ENCODE measurements at regions not wholly inside any gene's neighbourhood (a gene's known extent, or its start where the extent isn't known, plus 50 kb on each side); places are given as distances from the start of the nearest gene placed in this dataset.

DNA sequence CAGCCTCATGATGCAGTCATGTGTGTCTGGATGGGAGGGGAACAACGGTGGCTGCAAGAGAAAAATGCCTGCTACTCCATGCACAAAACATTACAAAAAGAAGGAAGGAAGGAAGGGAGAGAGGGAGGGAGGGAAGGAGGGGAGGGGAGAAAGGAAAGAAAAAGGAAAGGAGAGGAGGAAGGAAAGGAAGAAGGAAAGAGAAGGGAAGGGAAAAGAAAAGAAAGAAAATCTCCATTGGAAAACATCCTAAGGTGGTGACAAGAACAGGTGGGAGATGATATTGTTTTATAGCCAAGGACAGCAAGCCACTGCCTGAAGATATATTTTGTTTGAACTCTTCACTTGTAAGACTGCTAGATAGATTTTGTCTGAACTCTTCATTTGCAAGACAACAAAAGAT, 171.8 kb upstream of the EGLN3 start:
- TF ChIP-seq MXD4 (CRISPR knock-in tag; IDR thresholded peaks at IDR 0.05; ENCODE audit: borderline replicate concordance): no peak
- no peak for TF ChIP-seq GABPB1 (CRISPR knock-in tag; IDR thresholded peaks at IDR 0.05)
- TF ChIP-seq, protein P1, sequence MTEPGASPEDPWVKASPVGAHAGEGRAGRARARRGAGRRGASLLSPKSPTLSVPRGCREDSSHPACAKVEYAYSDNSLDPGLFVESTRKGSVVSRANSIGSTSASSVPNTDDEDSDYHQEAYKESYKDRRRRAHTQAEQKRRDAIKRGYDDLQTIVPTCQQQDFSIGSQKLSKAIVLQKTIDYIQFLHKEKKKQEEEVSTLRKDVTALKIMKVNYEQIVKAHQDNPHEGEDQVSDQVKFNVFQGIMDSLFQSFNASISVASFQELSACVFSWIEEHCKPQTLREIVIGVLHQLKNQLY (CRISPR knock-in tag; IDR thresholded peaks at IDR 0.05): no peak
- TF ChIP-seq, protein P2, sequence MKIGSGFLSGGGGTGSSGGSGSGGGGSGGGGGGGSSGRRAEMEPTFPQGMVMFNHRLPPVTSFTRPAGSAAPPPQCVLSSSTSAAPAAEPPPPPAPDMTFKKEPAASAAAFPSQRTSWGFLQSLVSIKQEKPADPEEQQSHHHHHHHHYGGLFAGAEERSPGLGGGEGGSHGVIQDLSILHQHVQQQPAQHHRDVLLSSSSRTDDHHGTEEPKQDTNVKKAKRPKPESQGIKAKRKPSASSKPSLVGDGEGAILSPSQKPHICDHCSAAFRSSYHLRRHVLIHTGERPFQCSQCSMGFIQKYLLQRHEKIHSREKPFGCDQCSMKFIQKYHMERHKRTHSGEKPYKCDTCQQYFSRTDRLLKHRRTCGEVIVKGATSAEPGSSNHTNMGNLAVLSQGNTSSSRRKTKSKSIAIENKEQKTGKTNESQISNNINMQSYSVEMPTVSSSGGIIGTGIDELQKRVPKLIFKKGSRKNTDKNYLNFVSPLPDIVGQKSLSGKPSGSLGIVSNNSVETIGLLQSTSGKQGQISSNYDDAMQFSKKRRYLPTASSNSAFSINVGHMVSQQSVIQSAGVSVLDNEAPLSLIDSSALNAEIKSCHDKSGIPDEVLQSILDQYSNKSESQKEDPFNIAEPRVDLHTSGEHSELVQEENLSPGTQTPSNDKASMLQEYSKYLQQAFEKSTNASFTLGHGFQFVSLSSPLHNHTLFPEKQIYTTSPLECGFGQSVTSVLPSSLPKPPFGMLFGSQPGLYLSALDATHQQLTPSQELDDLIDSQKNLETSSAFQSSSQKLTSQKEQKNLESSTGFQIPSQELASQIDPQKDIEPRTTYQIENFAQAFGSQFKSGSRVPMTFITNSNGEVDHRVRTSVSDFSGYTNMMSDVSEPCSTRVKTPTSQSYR (CRISPR knock-in tag; IDR thresholded peaks at IDR 0.05): no peak
- TF ChIP-seq ETV6 (CRISPR knock-in tag; IDR thresholded peaks at IDR 0.05): no peak
- TF ChIP-seq RORB (CRISPR knock-in tag; IDR thresholded peaks at IDR 0.05): no peak
- TF ChIP-seq, protein P3, sequence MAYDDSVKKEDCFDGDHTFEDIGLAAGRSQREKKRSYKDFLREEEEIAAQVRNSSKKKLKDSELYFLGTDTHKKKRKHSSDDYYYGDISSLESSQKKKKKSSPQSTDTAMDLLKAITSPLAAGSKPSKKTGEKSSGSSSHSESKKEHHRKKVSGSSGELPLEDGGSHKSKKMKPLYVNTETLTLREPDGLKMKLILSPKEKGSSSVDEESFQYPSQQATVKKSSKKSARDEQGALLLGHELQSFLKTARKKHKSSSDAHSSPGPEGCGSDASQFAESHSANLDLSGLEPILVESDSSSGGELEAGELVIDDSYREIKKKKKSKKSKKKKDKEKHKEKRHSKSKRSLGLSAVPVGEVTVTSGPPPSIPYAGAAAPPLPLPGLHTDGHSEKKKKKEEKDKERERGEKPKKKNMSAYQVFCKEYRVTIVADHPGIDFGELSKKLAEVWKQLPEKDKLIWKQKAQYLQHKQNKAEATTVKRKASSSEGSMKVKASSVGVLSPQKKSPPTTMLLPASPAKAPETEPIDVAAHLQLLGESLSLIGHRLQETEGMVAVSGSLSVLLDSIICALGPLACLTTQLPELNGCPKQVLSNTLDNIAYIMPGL (CRISPR knock-in tag; IDR thresholded peaks at IDR 0.05): no peak
- TF ChIP-seq SP1 (CRISPR knock-in tag; conservative IDR thresholded peaks at IDR 0.05): no peak
- TF ChIP-seq, protein P4, sequence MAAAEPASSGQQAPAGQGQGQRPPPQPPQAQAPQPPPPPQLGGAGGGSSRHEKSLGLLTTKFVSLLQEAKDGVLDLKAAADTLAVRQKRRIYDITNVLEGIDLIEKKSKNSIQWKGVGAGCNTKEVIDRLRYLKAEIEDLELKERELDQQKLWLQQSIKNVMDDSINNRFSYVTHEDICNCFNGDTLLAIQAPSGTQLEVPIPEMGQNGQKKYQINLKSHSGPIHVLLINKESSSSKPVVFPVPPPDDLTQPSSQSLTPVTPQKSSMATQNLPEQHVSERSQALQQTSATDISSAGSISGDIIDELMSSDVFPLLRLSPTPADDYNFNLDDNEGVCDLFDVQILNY (CRISPR knock-in tag; IDR thresholded peaks at IDR 0.05): no peak
- TF ChIP-seq, protein P5, sequence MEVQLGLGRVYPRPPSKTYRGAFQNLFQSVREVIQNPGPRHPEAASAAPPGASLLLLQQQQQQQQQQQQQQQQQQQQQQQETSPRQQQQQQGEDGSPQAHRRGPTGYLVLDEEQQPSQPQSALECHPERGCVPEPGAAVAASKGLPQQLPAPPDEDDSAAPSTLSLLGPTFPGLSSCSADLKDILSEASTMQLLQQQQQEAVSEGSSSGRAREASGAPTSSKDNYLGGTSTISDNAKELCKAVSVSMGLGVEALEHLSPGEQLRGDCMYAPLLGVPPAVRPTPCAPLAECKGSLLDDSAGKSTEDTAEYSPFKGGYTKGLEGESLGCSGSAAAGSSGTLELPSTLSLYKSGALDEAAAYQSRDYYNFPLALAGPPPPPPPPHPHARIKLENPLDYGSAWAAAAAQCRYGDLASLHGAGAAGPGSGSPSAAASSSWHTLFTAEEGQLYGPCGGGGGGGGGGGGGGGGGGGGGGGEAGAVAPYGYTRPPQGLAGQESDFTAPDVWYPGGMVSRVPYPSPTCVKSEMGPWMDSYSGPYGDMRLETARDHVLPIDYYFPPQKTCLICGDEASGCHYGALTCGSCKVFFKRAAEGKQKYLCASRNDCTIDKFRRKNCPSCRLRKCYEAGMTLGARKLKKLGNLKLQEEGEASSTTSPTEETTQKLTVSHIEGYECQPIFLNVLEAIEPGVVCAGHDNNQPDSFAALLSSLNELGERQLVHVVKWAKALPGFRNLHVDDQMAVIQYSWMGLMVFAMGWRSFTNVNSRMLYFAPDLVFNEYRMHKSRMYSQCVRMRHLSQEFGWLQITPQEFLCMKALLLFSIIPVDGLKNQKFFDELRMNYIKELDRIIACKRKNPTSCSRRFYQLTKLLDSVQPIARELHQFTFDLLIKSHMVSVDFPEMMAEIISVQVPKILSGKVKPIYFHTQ (CRISPR knock-in tag; IDR thresholded peaks at IDR 0.05): no peak
- TF ChIP-seq, protein P6, sequence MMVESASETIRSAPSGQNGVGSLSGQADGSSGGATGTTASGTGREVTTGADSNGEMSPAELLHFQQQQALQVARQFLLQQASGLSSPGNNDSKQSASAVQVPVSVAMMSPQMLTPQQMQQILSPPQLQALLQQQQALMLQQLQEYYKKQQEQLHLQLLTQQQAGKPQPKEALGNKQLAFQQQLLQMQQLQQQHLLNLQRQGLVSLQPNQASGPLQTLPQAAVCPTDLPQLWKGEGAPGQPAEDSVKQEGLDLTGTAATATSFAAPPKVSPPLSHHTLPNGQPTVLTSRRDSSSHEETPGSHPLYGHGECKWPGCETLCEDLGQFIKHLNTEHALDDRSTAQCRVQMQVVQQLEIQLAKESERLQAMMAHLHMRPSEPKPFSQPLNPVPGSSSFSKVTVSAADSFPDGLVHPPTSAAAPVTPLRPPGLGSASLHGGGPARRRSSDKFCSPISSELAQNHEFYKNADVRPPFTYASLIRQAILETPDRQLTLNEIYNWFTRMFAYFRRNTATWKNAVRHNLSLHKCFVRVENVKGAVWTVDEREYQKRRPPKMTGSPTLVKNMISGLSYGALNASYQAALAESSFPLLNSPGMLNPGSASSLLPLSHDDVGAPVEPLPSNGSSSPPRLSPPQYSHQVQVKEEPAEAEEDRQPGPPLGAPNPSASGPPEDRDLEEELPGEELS (CRISPR knock-in tag; IDR thresholded peaks at IDR 0.05): no peak
- TF ChIP-seq, protein P7, sequence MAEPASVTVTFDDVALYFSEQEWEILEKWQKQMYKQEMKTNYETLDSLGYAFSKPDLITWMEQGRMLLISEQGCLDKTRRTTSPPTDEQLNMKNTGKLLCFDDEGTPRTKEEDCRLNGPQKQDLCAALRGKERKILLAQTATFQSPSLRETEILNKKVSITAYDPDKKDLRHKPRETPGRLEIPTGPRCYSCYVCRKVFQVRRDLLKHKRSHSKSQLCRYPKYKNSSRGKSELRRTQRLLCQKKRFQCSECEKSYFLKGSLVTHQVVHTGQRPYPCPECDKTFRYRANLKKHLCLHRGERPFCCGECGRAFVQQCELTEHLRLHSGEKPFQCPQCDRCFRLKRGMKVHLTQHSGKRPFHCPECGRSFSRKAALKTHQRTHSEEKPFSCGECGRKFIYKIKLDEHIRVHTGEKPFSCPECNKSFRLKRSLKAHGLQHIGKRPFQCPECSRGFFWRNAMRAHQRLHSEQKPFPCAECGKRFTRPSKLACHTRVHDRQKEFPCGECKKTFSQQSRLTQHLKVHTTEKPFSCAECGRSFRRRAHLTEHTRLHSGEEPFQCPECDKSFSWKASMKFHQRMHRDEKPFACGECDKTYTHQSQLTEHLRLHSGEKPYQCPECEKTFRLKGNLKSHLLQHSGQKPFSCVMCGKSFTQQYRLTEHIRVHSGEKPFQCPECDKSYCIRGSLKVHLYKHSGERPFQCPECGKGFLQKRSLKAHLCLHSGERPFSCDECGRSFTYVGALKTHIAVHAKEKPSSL (CRISPR knock-in tag; conservative IDR thresholded peaks at IDR 0.05): no peak
- TF ChIP-seq, protein P8, sequence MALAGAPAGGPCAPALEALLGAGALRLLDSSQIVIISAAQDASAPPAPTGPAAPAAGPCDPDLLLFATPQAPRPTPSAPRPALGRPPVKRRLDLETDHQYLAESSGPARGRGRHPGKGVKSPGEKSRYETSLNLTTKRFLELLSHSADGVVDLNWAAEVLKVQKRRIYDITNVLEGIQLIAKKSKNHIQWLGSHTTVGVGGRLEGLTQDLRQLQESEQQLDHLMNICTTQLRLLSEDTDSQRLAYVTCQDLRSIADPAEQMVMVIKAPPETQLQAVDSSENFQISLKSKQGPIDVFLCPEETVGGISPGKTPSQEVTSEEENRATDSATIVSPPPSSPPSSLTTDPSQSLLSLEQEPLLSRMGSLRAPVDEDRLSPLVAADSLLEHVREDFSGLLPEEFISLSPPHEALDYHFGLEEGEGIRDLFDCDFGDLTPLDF (CRISPR knock-in tag; IDR thresholded peaks at IDR 0.05): no peak
- TF ChIP-seq ZNF121 (CRISPR knock-in tag; IDR thresholded peaks at IDR 0.05): no peak
- no peak for TF ChIP-seq HMGA2 (CRISPR knock-in tag; IDR thresholded peaks at IDR 0.05)
- no peak for TF ChIP-seq ESRRA (CRISPR knock-in tag; IDR thresholded peaks at IDR 0.05; ENCODE audit: borderline replicate concordance)
- TF ChIP-seq ZNF317 (CRISPR knock-in tag; IDR thresholded peaks at IDR 0.05; ENCODE audit: borderline replicate concordance, low read depth): no peak
- no peak for TF ChIP-seq ZNF219 (CRISPR knock-in tag; IDR thresholded peaks at IDR 0.05; ENCODE audit: borderline replicate concordance)
- no peak for TF ChIP-seq KAT7 (CRISPR knock-in tag; IDR thresholded peaks at IDR 0.05; ENCODE audit: borderline replicate concordance)
- TF ChIP-seq, protein P9, sequence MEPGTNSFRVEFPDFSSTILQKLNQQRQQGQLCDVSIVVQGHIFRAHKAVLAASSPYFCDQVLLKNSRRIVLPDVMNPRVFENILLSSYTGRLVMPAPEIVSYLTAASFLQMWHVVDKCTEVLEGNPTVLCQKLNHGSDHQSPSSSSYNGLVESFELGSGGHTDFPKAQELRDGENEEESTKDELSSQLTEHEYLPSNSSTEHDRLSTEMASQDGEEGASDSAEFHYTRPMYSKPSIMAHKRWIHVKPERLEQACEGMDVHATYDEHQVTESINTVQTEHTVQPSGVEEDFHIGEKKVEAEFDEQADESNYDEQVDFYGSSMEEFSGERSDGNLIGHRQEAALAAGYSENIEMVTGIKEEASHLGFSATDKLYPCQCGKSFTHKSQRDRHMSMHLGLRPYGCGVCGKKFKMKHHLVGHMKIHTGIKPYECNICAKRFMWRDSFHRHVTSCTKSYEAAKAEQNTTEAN (CRISPR knock-in tag; IDR thresholded peaks at IDR 0.05): no peak
- DNase-seq (ENCODE audit: low spot score) (no peak), ATAC-seq (no peak)
- CTCF ChIA-PET: no interaction called here
- no peaks in the 10 kb centered on the region for H3K9me3 Mint-ChIP-seq
- no peaks in the 10 kb centered on the region; the same call in 1 of the 2 replicates for H3K27me3 Mint-ChIP-seq (ENCODE audit: low read depth)
- no peak overlapping the region for H3K27ac Mint-ChIP-seq
- H3K4me3 Mint-ChIP-seq: no peak overlapping the region
- no peaks in the 10 kb centered on the region for H3K36me3 Mint-ChIP-seq
- no peaks in the 10 kb centered on the region for H3K4me1 Mint-ChIP-seq
- POLR2A ChIA-PET: no interaction called here
